ENCODE measurements at regions not wholly inside any gene's neighbourhood (a gene's known extent, or its start where the extent isn't known, plus 50 kb on each side); places are given as distances from the start of the nearest gene placed in this dataset.

GRCh38 chr20:50369225-50370035 lies 140.8 kb upstream of the PTPN1 start:
- Histone ChIP-seq H3K27ac (replicated peaks) (no peak overlapping the region), H3K27me3 (ENCODE audit: low read depth) (no peaks in the 10 kb centered on the region), H3K4me1 (peaks cover 16% of the 10 kb centered on the region), H3K36me3 (no peaks in the 10 kb centered on the region), H3K4me3 (no peak overlapping the region), H3K9me3 (replicated peaks) (peaks cover 3% of the 10 kb centered on the region)
- intact Hi-C loops (cut with micrococcal nuclease), result no loop called here
- TF ChIP-seq CTCF (IDR thresholded peaks at IDR 0.05; ENCODE audit: borderline replicate concordance), result no peak
- DNase-seq, result no peak

- H3K27ac ChIP-seq (replicated peaks), result no peak overlapping the region
- intact Hi-C loops (cut with micrococcal nuclease), result no loop called here
Observed at GRCh38 chr20:50370036-50370566, 140.1 kb upstream of the PTPN1 start.

GRCh38 chr20:50371878-50372769 lies 138.1 kb upstream of the PTPN1 start:
- Histone ChIP-seq H3K36me3 (no peaks in the 10 kb centered on the region), H3K27me3 (ENCODE audit: low read depth) (no peaks in the 10 kb centered on the region), H3K4me3 (no peak overlapping the region), H3K9me3 (replicated peaks) (no peaks in the 10 kb centered on the region), H3K27ac (replicated peaks) (no peak overlapping the region), H3K4me1 (peaks cover 10% of the 10 kb centered on the region)
- DNase-seq, result no peak
- intact Hi-C loops (cut with micrococcal nuclease), result no loop called here
- no peak for TF ChIP-seq CTCF (IDR thresholded peaks at IDR 0.05; ENCODE audit: borderline replicate concordance)

More at GRCh38 chr20:50370036-50370566, 140.1 kb upstream of the PTPN1 start:
- H3K4me1 ChIP-seq, result peaks cover 16% of the 10 kb centered on the region
- no peak for TF ChIP-seq CTCF (IDR thresholded peaks at IDR 0.05; ENCODE audit: borderline replicate concordance)
- no peak for DNase-seq
- H3K9me3 ChIP-seq (replicated peaks), result peaks cover 3% of the 10 kb centered on the region
- no peaks in the 10 kb centered on the region for H3K36me3 ChIP-seq
- H3K27me3 ChIP-seq (ENCODE audit: low read depth), result no peaks in the 10 kb centered on the region
- H3K4me3 ChIP-seq, result no peak overlapping the region

- no peak for DNase-seq
- H3K27me3 ChIP-seq (ENCODE audit: low read depth), result no peaks in the 10 kb centered on the region
- intact Hi-C loops (cut with micrococcal nuclease), result no loop called here
- TF ChIP-seq CTCF (IDR thresholded peaks at IDR 0.05; ENCODE audit: borderline replicate concordance), result no peak
- no peaks in the 10 kb centered on the region for H3K36me3 ChIP-seq
- H3K4me1 ChIP-seq, result peaks cover 9% of the 10 kb centered on the region
- H3K4me3 ChIP-seq, result no peak overlapping the region
- no peak overlapping the region for H3K27ac ChIP-seq (replicated peaks)
- H3K9me3 ChIP-seq (replicated peaks), result no peaks in the 10 kb centered on the region
Observed at GRCh38 chr20:50372770-50373088, 137.5 kb upstream of the PTPN1 start.

- Histone ChIP-seq H3K27ac (replicated peaks) (no peak overlapping the region), H3K4me1 (peaks cover 18% of the 10 kb centered on the region), H3K4me3 (no peak overlapping the region), H3K36me3 (no peaks in the 10 kb centered on the region), H3K27me3 (ENCODE audit: low read depth) (no peaks in the 10 kb centered on the region), H3K9me3 (replicated peaks) (no peaks in the 10 kb centered on the region)
- no peak for DNase-seq
- no peak for TF ChIP-seq CTCF (IDR thresholded peaks at IDR 0.05; ENCODE audit: borderline replicate concordance)
- intact Hi-C loops (cut with micrococcal nuclease), result no loop called here
Observed at GRCh38 chr20:50373674-50374286, 136.4 kb upstream of the PTPN1 start.

Data from left ventricle myocardium inferior (tissue), 1 donor.